OCI-LY7 (cell line): ENCODE measurements at regions not wholly inside any gene's neighbourhood (a gene's known extent, or its start where the extent isn't known, plus 50 kb on each side); places are given as distances from the start of the nearest gene placed in this dataset.

Experiments
- EZH2phosphoT487 ChIP-seq: fragments of 200-600 bp; sonication (generic); IDR thresholded peaks from 2 replicates; pipeline ENCODE4 v1.6.1; 2018; ENCODE audit warnings: low read depth, borderline replicate concordance, mild to moderate bottlenecking, mixed run types, antibody characterized with exemption, low read length, moderate library complexity, mixed read lengths
- TF ChIP-seq, protein P1 (sequence below): fragments of 200-600 bp; sonication (generic); conservative IDR thresholded peaks from 2 replicates; pipeline ENCODE4 v1.5.1; 2014; ENCODE audit warnings: mild to moderate bottlenecking, antibody characterized with exemption, low read length, moderate library complexity, mixed read lengths

DNA sequence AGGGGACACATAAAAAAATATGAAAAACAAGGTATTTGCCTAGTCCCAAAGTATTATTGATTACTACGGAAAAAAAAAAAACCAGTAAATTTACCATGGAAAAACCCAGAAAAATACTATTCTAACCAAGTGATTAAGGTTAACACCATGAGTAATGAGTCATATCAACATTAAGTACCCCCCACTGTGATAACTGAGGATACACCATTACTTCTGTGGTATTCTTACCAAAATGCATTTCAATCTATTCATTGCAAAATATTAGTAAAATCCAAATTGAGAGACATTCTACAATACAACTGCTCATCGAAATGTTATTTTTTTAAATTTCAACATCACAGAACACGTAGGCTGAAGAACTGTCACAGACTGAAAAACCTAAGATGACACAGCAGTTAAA, 669.8 kb downstream of the ZEB2 start:
- TF ChIP-seq, protein P1, sequence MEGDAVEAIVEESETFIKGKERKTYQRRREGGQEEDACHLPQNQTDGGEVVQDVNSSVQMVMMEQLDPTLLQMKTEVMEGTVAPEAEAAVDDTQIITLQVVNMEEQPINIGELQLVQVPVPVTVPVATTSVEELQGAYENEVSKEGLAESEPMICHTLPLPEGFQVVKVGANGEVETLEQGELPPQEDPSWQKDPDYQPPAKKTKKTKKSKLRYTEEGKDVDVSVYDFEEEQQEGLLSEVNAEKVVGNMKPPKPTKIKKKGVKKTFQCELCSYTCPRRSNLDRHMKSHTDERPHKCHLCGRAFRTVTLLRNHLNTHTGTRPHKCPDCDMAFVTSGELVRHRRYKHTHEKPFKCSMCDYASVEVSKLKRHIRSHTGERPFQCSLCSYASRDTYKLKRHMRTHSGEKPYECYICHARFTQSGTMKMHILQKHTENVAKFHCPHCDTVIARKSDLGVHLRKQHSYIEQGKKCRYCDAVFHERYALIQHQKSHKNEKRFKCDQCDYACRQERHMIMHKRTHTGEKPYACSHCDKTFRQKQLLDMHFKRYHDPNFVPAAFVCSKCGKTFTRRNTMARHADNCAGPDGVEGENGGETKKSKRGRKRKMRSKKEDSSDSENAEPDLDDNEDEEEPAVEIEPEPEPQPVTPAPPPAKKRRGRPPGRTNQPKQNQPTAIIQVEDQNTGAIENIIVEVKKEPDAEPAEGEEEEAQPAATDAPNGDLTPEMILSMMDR: no peak
- no peak for TF ChIP-seq EZH2phosphoT487
